ENCODE measurements at regions not wholly inside any gene's neighbourhood (a gene's known extent, or its start where the extent isn't known, plus 50 kb on each side); places are given as distances from the start of the nearest gene placed in this dataset.

GRCh38 chr7:153404124-153404523 is 644.6 kb downstream of the ACTR3B start:
- BruUV-seq (replicated peaks): no TSS peak
- H3K27me3 ChIP-seq (ENCODE audit: control insufficient read depth in 1 of 2, insufficient read depth in 2 of 2, low read length in 2 of 2): no peaks in the 10 kb centered on the region
- 41% methylated on average over 2 of the region's 2 CpGs for WGBS (ENCODE audit: low lambda C conversion rate)
- in situ Hi-C loops (cut with HindIII; ENCODE audit: extremely low pct_ligation_motif_present, low pct_unique_long_range_greater_than_20kb): no loop called here
- ATAC-seq (no peak), FAIRE-seq (no peak), DNase-seq (ENCODE audit: low spot score) (no peak)
- ChIA-PET CTCF (ENCODE audit: low intra/inter-chr PET ratio, low total read pairs) (no interaction called here), POLR2A (no interaction called here)
- no peak overlapping the region for H3K9ac ChIP-seq (ENCODE audit: insufficient read depth, low read depth, low read length)
- H3K4me2 ChIP-seq (ENCODE audit: low read depth, low read length): no peak overlapping the region
- intact Hi-C loops (cut with micrococcal nuclease; ENCODE audit: unreplicated experiment): no loop called here
- H3K4me1 ChIP-seq (ENCODE audit: insufficient read depth, low read length): no peaks in the 10 kb centered on the region
- H3K36me3 ChIP-seq (replicated peaks in 1 of 2; ENCODE audit: control insufficient read depth in 1 of 2, insufficient read depth in 2 of 2, low read length in 2 of 2): no peaks in the 10 kb centered on the region
- no peak overlapping the region for H3K4me3 ChIP-seq (replicated peaks in 1 of 3; ENCODE audit: insufficient read depth in 1 of 3, low read depth in 2 of 3, low read length in 3 of 3)
- no peak overlapping the region for H2AFZ ChIP-seq (ENCODE audit: low read length)
- no peak for TF ChIP-seq NR0B2 (CRISPR knock-in tag; IDR thresholded peaks at IDR 0.05)
- TF ChIP-seq PRDM10 (CRISPR knock-in tag; IDR thresholded peaks at IDR 0.05; ENCODE audit: low read depth): no peak
- TF ChIP-seq POGZ (CRISPR knock-in tag; IDR thresholded peaks at IDR 0.05): no peak
- TF ChIP-seq SATB2 (CRISPR knock-in tag; IDR thresholded peaks at IDR 0.05): no peak
- no peak for TF ChIP-seq CERS6 (CRISPR knock-in tag; IDR thresholded peaks at IDR 0.05)
- no peak for TF ChIP-seq ZNF816 (CRISPR knock-in tag; IDR thresholded peaks at IDR 0.05; ENCODE audit: borderline replicate concordance)
- TF ChIP-seq NFE2 (CRISPR knock-in tag; IDR thresholded peaks at IDR 0.05): no peak
- TF ChIP-seq ZNF343 (CRISPR knock-in tag; IDR thresholded peaks at IDR 0.05): no peak
- H4K20me1 ChIP-seq (ENCODE audit: insufficient read depth, low read length): no peaks in the 10 kb centered on the region
- no peaks in the 10 kb centered on the region for H3K79me2 ChIP-seq (ENCODE audit: insufficient read depth, low read length)
- H3K27ac ChIP-seq (ENCODE audit: extremely low read length, insufficient read depth, low read length): no peak overlapping the region
- no peaks in the 10 kb centered on the region for H3K9me3 ChIP-seq (ENCODE audit: low read length)
